ENCODE measurements at regions not wholly inside any gene's neighbourhood (a gene's known extent, or its start where the extent isn't known, plus 50 kb on each side); places are given as distances from the start of the nearest gene placed in this dataset.

DNA sequence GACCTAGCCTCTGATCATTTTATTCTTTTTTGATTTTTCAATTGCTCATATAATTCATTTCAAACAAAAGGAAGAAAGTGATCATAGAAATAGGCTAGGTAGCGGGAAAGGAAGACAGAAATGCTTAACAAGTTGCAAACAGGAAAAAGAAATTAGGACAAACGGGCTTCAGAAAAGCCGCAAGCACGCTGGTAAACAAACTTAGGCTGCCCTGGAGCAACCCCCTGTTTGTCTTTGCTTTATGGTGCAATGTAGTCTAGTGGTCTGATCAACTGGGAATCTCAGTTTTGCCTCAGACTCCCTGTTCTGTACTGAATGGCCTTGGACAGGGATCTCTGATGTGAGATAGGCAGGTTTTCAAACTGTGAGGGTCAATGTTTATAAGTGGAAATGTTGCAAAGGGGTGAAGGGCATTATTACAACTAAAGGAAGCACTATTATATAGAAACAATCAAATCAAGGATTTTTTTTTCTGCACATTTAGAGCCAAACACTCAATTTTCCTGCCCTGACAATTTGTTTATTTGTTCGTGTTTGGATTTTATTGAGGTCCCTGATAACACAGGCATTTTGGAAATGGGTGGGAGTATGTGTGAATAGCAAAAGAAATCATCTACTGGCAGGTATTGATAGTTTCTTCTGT, 146.8 kb upstream of the NRIP1 start (continued):
- TF ChIP-seq FOXO1 (CRISPR knock-in tag; IDR thresholded peaks at IDR 0.05) (peak; percentile 99), EP300 (IDR thresholded peaks at IDR 0.05; ENCODE audit: low read depth in 2 of 2, low read length in 2 of 2) (peak; percentile 86 to 100), EP300 (CRISPR knock-in tag; IDR thresholded peaks at IDR 0.05; ENCODE audit: borderline replicate concordance) (peak; percentile 98), ZNF431 (CRISPR knock-in tag; IDR thresholded peaks at IDR 0.05; ENCODE audit: borderline replicate concordance, low read depth) (no peak), HCFC1 (IDR thresholded peaks at IDR 0.05; ENCODE audit: low read depth, low read length) (no peak), ETV5 (CRISPR knock-in tag; IDR thresholded peaks at IDR 0.05; ENCODE audit: borderline replicate concordance) (peak; percentile 94), ZNF883 (CRISPR knock-in tag; IDR thresholded peaks at IDR 0.05; ENCODE audit: not compliant biosample characterization) (no peak), ZNF709 (CRISPR knock-in tag; IDR thresholded peaks at IDR 0.05) (no peak), GTF2F1 (IDR thresholded peaks at IDR 0.05; ENCODE audit: low read length) (no peak), ZNF564 (CRISPR knock-in tag; IDR thresholded peaks at IDR 0.05) (no peak), ZNF501 (CRISPR knock-in tag; IDR thresholded peaks at IDR 0.05) (no peak), TSC22D2 (CRISPR knock-in tag; IDR thresholded peaks at IDR 0.05; ENCODE audit: borderline replicate concordance) (no peak), ARNT2 (CRISPR knock-in tag; IDR thresholded peaks at IDR 0.05; ENCODE audit: low read depth) (0 out of 2 replicates have a peak, but pooled peaks have one; percentile 29), ZNF329 (CRISPR knock-in tag; IDR thresholded peaks at IDR 0.05; ENCODE audit: low read depth) (no peak), HNRNPUL1 (IDR thresholded peaks at IDR 0.05; ENCODE audit: low read depth, low read length) (no peak), MED13 (CRISPR knock-in tag; IDR thresholded peaks at IDR 0.05) (peak; percentile 99), ZNF430 (CRISPR knock-in tag; IDR thresholded peaks at IDR 0.05) (peak; percentile 92), MXI1 (IDR thresholded peaks at IDR 0.05; ENCODE audit: borderline replicate concordance, low read depth, low read length) (peak; percentile 44; the same call in 1 of the 3 replicates), HNRNPH1 (optimal IDR thresholded peaks at IDR 0.05; ENCODE audit: low read depth, low read length) (no peak), ZC3H4 (CRISPR knock-in tag; IDR thresholded peaks at IDR 0.05; ENCODE audit: borderline replicate concordance) (no peak), ZNF446 (CRISPR knock-in tag; IDR thresholded peaks at IDR 0.05) (no peak)
- TF ChIP-seq, protein P1, sequence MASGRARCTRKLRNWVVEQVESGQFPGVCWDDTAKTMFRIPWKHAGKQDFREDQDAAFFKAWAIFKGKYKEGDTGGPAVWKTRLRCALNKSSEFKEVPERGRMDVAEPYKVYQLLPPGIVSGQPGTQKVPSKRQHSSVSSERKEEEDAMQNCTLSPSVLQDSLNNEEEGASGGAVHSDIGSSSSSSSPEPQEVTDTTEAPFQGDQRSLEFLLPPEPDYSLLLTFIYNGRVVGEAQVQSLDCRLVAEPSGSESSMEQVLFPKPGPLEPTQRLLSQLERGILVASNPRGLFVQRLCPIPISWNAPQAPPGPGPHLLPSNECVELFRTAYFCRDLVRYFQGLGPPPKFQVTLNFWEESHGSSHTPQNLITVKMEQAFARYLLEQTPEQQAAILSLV (CRISPR knock-in tag; IDR thresholded peaks at IDR 0.05; ENCODE audit: borderline replicate concordance) = no peak
- TF ChIP-seq, protein P2, sequence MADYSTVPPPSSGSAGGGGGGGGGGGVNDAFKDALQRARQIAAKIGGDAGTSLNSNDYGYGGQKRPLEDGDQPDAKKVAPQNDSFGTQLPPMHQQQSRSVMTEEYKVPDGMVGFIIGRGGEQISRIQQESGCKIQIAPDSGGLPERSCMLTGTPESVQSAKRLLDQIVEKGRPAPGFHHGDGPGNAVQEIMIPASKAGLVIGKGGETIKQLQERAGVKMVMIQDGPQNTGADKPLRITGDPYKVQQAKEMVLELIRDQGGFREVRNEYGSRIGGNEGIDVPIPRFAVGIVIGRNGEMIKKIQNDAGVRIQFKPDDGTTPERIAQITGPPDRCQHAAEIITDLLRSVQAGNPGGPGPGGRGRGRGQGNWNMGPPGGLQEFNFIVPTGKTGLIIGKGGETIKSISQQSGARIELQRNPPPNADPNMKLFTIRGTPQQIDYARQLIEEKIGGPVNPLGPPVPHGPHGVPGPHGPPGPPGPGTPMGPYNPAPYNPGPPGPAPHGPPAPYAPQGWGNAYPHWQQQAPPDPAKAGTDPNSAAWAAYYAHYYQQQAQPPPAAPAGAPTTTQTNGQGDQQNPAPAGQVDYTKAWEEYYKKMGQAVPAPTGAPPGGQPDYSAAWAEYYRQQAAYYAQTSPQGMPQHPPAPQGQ (CRISPR knock-in tag; IDR thresholded peaks at IDR 0.05; ENCODE audit: borderline replicate concordance) = no peak
- TF ChIP-seq, protein P3, sequence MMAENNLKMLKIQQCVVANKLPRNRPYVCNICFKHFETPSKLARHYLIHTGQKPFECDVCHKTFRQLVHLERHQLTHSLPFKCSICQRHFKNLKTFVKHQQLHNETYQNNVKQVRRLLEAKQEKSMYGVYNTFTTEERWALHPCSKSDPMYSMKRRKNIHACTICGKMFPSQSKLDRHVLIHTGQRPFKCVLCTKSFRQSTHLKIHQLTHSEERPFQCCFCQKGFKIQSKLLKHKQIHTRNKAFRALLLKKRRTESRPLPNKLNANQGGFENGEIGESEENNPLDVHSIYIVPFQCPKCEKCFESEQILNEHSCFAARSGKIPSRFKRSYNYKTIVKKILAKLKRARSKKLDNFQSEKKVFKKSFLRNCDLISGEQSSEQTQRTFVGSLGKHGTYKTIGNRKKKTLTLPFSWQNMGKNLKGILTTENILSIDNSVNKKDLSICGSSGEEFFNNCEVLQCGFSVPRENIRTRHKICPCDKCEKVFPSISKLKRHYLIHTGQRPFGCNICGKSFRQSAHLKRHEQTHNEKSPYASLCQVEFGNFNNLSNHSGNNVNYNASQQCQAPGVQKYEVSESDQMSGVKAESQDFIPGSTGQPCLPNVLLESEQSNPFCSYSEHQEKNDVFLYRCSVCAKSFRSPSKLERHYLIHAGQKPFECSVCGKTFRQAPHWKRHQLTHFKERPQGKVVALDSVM (CRISPR knock-in tag; IDR thresholded peaks at IDR 0.05) = no peak
- TF ChIP-seq, protein P4, sequence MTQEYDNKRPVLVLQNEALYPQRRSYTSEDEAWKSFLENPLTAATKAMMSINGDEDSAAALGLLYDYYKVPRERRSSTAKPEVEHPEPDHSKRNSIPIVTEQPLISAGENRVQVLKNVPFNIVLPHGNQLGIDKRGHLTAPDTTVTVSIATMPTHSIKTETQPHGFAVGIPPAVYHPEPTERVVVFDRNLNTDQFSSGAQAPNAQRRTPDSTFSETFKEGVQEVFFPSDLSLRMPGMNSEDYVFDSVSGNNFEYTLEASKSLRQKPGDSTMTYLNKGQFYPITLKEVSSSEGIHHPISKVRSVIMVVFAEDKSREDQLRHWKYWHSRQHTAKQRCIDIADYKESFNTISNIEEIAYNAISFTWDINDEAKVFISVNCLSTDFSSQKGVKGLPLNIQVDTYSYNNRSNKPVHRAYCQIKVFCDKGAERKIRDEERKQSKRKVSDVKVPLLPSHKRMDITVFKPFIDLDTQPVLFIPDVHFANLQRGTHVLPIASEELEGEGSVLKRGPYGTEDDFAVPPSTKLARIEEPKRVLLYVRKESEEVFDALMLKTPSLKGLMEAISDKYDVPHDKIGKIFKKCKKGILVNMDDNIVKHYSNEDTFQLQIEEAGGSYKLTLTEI (CRISPR knock-in tag; conservative IDR thresholded peaks at IDR 0.05) = no peak
